ENCODE measurements at regions not wholly inside any gene's neighbourhood (a gene's known extent, or its start where the extent isn't known, plus 50 kb on each side); places are given as distances from the start of the nearest gene placed in this dataset.

DNA sequence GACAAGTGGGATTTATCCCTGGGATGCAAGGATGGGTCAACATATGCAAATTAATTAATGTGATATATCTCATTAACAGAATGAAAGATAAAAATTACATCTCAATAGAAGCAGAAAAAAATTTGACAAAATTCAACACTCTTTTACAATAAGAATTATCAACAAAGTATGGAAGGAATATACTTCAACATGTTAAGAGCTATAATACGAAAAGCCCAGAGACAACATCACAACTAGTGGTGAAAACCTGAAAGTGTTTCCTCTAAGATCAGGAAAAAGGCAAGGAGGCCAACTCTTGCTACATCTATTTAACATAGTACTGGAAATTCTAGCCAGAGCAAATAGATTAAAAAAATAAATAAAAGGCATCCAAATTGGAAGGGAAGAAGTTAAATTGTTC lies 970.0 kb upstream of the POT1 start:
- in situ Hi-C loops (cut with HindIII; ENCODE audit: low sequenced_read_pairs): no loop called here
- no peak for TF ChIP-seq CTCF (IDR thresholded peaks at IDR 0.05; ENCODE audit: low read depth, low read length)
- no peak overlapping the region for H3K4me3 ChIP-seq (ENCODE audit: low read depth, low read length)
- DNase-seq (ENCODE audit: low read depth, low spot score): no peak

- TF ChIP-seq CTCF (IDR thresholded peaks at IDR 0.05; ENCODE audit: low read depth, low read length): no peak
- in situ Hi-C loops (cut with HindIII; ENCODE audit: low sequenced_read_pairs): no loop called here
- DNase-seq (ENCODE audit: low read depth, low spot score): no peak
- no peak overlapping the region for H3K4me3 ChIP-seq (ENCODE audit: low read depth, low read length)
These were observed 962.8 kb upstream of the POT1 start for GRCh38 chr7:125892434-125892833.

DNA sequence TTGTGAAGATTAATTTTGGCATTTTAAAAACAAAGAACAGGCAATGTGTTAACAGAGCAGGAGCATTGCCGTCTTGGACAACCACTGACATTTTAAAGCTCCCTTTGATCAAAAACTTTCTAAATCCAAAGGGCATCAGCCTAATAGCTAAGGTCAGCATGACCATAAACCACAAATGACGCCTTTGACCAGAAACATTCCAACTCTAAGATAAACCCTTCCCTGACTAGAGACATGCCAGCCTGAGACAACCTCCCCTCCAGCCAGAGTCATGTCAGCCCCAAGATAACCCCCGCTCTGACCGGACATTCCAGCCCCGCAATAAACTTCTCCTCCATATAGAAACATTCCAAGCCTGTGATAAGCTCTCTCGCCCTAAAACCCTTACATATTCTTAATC lies 949.4 kb upstream of the POT1 start:
- no peak for TF ChIP-seq CTCF (IDR thresholded peaks at IDR 0.05; ENCODE audit: low read depth, low read length)
- in situ Hi-C loops (cut with HindIII; ENCODE audit: low sequenced_read_pairs): no loop called here
- DNase-seq (ENCODE audit: low read depth, low spot score): peak; percentile 2
- no peak overlapping the region for H3K4me3 ChIP-seq (ENCODE audit: low read depth, low read length)

- no peak for DNase-seq (ENCODE audit: low read depth, low spot score)
- TF ChIP-seq CTCF (IDR thresholded peaks at IDR 0.05; ENCODE audit: low read depth, low read length): no peak
- H3K4me3 ChIP-seq (ENCODE audit: low read depth, low read length): no peak overlapping the region
- in situ Hi-C loops (cut with HindIII; ENCODE audit: low sequenced_read_pairs): no loop called here
These were observed 948.8 kb upstream of the POT1 start for GRCh38 chr7:125878235-125878956.

DNA sequence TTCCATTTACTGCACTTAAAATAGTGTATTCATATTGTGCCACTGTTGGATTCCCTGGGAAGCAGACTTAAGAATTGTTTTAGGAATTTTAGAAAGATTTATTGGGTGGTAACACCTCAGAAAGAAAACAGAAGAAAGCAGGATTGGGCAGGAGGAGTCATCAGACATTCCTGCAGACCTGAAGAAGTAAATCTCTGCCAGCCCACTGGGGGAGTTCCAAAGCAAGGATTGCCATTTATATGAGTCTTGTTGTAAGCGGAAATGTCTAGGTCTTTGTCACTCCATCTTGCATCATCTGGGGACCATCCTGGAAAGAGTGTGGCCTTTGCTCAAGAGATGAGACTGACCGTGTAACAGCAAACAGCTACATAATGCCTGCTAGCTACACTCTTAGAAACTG lies 947.6 kb upstream of the POT1 start:
- no peak for TF ChIP-seq CTCF (IDR thresholded peaks at IDR 0.05; ENCODE audit: low read depth, low read length)
- in situ Hi-C loops (cut with HindIII; ENCODE audit: low sequenced_read_pairs): no loop called here
- H3K4me3 ChIP-seq (ENCODE audit: low read depth, low read length): no peak overlapping the region
- no peak for DNase-seq (ENCODE audit: low read depth, low spot score)

DNA sequence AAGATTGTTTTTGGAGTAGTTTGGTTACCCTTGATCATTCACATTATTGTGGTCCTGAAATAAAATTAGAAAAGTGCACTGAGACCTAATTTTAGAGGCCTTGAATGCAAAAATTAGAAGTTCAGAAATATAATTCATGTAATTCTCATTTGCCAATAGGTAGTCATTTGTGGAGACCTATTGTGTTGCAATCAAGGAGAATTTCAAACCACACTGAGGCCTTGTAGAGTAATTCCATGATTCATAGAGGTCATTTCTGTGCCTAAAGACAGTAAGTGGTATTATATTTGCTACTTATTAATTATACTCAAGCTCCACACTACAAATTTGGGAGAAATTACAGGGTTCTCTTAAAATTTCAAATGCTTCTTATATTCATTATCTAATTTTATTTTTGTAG lies 946.8 kb upstream of the POT1 start:
- TF ChIP-seq CTCF (IDR thresholded peaks at IDR 0.05; ENCODE audit: low read depth, low read length): no peak
- no peak overlapping the region for H3K4me3 ChIP-seq (ENCODE audit: low read depth, low read length)
- DNase-seq (ENCODE audit: low read depth, low spot score): no peak
- in situ Hi-C loops (cut with HindIII; ENCODE audit: low sequenced_read_pairs): no loop called here
